Suprapubic skin (tissue), 3 donors: ENCODE measurements at regions not wholly inside any gene's neighbourhood (a gene's known extent, or its start where the extent isn't known, plus 50 kb on each side); places are given as distances from the start of the nearest gene placed in this dataset.

Source experiments
- CTCF ChIP-seq, 2 donors: fragments of 200-600 bp in 1 of 2; fragments of 450-650 bp in 1 of 2; sonication (generic) in 1 of 2; IDR thresholded peaks; one replicate each; pipeline ENCODE4 v1.5.1; 2016 to 2019; ENCODE audit warnings: antibody characterized with exemption in 2 of 2, mild to moderate bottlenecking in 1 of 2, moderate library complexity in 1 of 2
- POLR2A ChIP-seq, 2 donors: fragments of 450-650 bp; IDR thresholded peaks; one replicate each; pipeline ENCODE4 v1.6.1; 2017; ENCODE audit warnings: antibody characterized with exemption in 2 of 2, mild to moderate bottlenecking in 2 of 2, moderate library complexity in 2 of 2

DNA sequence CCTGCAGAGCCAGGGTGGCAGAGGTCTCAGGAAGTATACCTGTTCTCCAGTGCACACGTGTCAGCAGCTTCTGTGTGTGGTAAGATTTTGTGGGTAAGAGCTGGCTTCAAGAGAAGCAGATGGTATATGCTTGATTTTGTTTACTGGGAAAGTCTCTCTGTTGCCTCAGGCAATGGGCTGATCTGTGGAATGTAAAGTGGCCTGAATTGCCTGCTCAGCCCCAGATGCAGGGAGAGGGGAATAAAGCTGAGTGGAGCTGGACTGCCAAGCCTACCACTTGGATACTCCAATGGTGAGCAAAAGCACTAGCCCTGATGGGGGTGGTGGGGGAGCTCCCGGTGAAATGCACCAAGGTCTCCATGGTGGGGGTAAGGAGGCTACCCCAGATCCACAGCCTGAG lies 156.1 kb downstream of the WDR11 start:
- TF ChIP-seq CTCF (IDR thresholded peaks at IDR 0.05) (no peak), POLR2A (IDR thresholded peaks at IDR 0.05) (no peak)
